Upper lobe of right lung (tissue), 1 donor: ENCODE measurements at regions not wholly inside any gene's neighbourhood (a gene's known extent, or its start where the extent isn't known, plus 50 kb on each side); places are given as distances from the start of the nearest gene placed in this dataset.

Experiments used
- ATAC-seq: fragments of 200-7000 bp; cut with Tn5 transposase; one replicate; pipeline ENCODE4 v1.9.1; 2020; ENCODE audit warnings: mild to moderate bottlenecking, moderate library complexity
- DNase-seq: peaks from one replicate; pipeline ENCODE4 v3.0.0-alpha.2; 2020
- H3K27ac ChIP-seq: fragments of 200-600 bp; one replicate; pipeline ENCODE4 v1.8.0; 2022
- H3K27me3 ChIP-seq: fragments of 200-600 bp; one replicate; pipeline ENCODE4 v1.8.0; 2022; ENCODE audit warnings: mild to moderate bottlenecking
- H3K36me3 ChIP-seq: fragments of 200-600 bp; one replicate; pipeline ENCODE4 v1.8.0; 2022
- H3K4me1 ChIP-seq: fragments of 200-600 bp; one replicate; pipeline ENCODE4 v1.8.0; 2022
- H3K4me3 ChIP-seq: fragments of 200-600 bp; one replicate; pipeline ENCODE4 v1.8.0; 2022; ENCODE audit warnings: mild to moderate bottlenecking
- H3K9me3 ChIP-seq: fragments of 200-600 bp; one replicate; pipeline ENCODE4 v1.8.0; 2022
- CTCF ChIP-seq: fragments of 200-600 bp; IDR thresholded peaks from one replicate; pipeline ENCODE4 v1.8.0; 2022; ENCODE audit warnings: antibody characterized with exemption
- intact Hi-C: fragments of 100-400 bp; cut with DNase I; formaldehyde crosslinking; loops from one replicate; pipeline ENCODE4 v1.11.0; 2022
- donor health status: DM: no; HTN: yes; CAD: no; lungs with severe emphysema.

GRCh38 chr6:165968408-165968807 lies 199.2 kb downstream of the TBXT start:
- H3K27me3 ChIP-seq, result no peaks in the 10 kb centered on the region
- no peaks in the 10 kb centered on the region for H3K36me3 ChIP-seq
- no peak overlapping the region for H3K4me3 ChIP-seq
- intact Hi-C loops, result no loop called here
- no peak overlapping the region for H3K27ac ChIP-seq
- DNase-seq (no peak), ATAC-seq (no peak)
- H3K4me1 ChIP-seq, result no peaks in the 10 kb centered on the region
- no peaks in the 10 kb centered on the region for H3K9me3 ChIP-seq
- no peak for TF ChIP-seq CTCF

GRCh38 chr6:165967810-165968407 lies 199.7 kb downstream of the TBXT start:
- no peak for TF ChIP-seq CTCF
- Histone ChIP-seq H3K27me3 (no peaks in the 10 kb centered on the region), H3K9me3 (no peaks in the 10 kb centered on the region), H3K4me1 (no peaks in the 10 kb centered on the region), H3K36me3 (no peaks in the 10 kb centered on the region), H3K27ac (no peak overlapping the region), H3K4me3 (no peak overlapping the region)
- DNase-seq (no peak), ATAC-seq (no peak)
- intact Hi-C loops, result no loop called here

DNA sequence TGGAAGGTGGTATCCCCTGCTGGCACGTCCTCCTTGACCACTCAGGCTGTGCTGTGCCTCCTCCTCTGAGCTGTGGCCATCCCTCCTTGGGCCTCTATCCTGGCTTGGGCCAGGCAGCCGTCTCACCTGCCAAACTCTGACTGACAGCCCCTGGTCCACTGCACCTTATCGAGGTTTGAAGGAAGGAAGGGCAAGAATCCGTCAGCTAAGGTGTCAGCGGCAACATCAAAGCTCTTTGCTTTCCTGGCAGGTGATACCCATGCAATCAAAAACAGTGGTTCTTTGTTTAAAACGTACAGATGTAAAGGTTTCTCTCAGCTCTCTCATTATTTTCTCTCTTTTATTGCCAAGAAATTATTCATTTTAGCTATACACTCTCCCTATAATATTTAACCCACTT lies 203.9 kb downstream of the TBXT start:
- ATAC-seq (no peak), DNase-seq (no peak)
- intact Hi-C loops, result no loop called here
- Histone ChIP-seq H3K27ac (no peak overlapping the region), H3K9me3 (no peaks in the 10 kb centered on the region), H3K4me3 (no peak overlapping the region), H3K27me3 (no peaks in the 10 kb centered on the region), H3K36me3 (no peaks in the 10 kb centered on the region), H3K4me1 (no peaks in the 10 kb centered on the region)
- TF ChIP-seq CTCF, result no peak

DNA sequence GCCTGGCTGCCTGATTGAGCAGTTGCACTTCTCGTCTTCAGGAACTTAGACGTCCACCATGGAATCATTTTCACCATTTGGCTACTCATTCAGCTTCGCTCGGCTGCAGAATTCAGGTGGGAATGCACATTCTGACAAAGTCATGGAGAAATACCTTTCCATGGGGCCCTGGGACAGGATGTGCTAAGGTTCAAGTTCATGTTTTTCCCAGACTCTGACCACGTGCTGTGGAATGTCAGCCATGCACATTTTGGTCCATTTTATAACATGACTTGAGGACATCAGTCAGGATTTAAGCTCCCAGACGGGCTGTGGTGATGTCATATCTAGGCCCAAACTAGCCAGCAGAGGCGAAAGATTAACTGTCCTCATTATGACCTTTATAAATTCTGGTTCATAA lies 205.3 kb downstream of the TBXT start:
- intact Hi-C loops, result no loop called here
- no peak for TF ChIP-seq CTCF

GRCh38 chr6:165961233-165961632 lies 206.4 kb downstream of the TBXT start:
- Histone ChIP-seq H3K27me3 (no peaks in the 10 kb centered on the region), H3K4me1 (no peaks in the 10 kb centered on the region), H3K36me3 (no peaks in the 10 kb centered on the region), H3K4me3 (no peak overlapping the region), H3K27ac (no peak overlapping the region), H3K9me3 (no peaks in the 10 kb centered on the region)
- ATAC-seq (no peak), DNase-seq (no peak)
- TF ChIP-seq CTCF, result no peak
- intact Hi-C loops, result no loop called here

More for the DNA sequence above, 205.3 kb downstream of the TBXT start:
- Histone ChIP-seq H3K9me3 (no peaks in the 10 kb centered on the region), H3K36me3 (no peaks in the 10 kb centered on the region), H3K4me3 (no peak overlapping the region), H3K27me3 (no peaks in the 10 kb centered on the region), H3K4me1 (no peaks in the 10 kb centered on the region), H3K27ac (no peak overlapping the region)
- no peak for DNase-seq
- ATAC-seq, result no peak

DNA sequence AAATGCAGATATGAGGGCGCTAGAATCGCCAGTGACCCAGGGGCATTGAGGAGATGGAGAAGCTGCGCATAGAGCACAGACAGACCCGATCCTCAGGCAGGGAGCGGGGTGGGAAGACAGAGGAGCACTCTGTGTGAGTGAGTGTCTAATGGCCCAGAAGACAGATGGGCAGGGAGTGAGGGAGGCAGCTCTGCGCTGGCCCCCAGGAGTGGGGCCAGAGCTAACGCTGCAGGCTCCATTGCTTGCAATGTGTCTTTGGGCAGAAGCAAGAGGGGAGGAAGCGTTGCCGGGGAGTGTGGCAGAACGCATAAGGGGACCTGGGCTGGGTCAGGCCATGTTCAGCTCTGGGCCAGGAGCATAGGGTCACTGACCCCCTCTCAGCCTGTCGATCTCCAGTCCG lies 207.0 kb downstream of the TBXT start:
- no peak for TF ChIP-seq CTCF
- Histone ChIP-seq H3K27ac (no peak overlapping the region), H3K27me3 (no peaks in the 10 kb centered on the region), H3K9me3 (no peaks in the 10 kb centered on the region), H3K4me1 (no peaks in the 10 kb centered on the region), H3K36me3 (no peaks in the 10 kb centered on the region), H3K4me3 (no peak overlapping the region)
- no peak for DNase-seq
- peak; percentile 28 for ATAC-seq
- intact Hi-C loops, result no loop called here
